ENCODE measurements at regions not wholly inside any gene's neighbourhood (a gene's known extent, or its start where the extent isn't known, plus 50 kb on each side); places are given as distances from the start of the nearest gene placed in this dataset.
A peak's percentile ranks its signal among the peaks of the same experiment; 100 is the strongest.

GRCh38 chr13:40445557-40445990 is 220.9 kb downstream of the FOXO1 start:
- DNase-seq, result peak; percentile 65

GRCh38 chr13:40446365-40446764 is 220.1 kb downstream of the FOXO1 start:
- peak; percentile 5 for DNase-seq

- no peak for DNase-seq
These were observed 218.6 kb downstream of the FOXO1 start for GRCh38 chr13:40447857-40448256.

- no peak for DNase-seq
These were observed 214.3 kb downstream of the FOXO1 start for GRCh38 chr13:40452038-40452666.

GRCh38 chr13:40452741-40453334 is 213.6 kb downstream of the FOXO1 start:
- no peak for DNase-seq

- DNase-seq, result no peak
These were observed 213.0 kb downstream of the FOXO1 start for GRCh38 chr13:40453351-40454021.

- DNase-seq, result no peak
These were observed 210.0 kb downstream of the FOXO1 start for GRCh38 chr13:40456397-40456953.

GRCh38 chr13:40456979-40457553 is 209.4 kb downstream of the FOXO1 start:
- no peak for DNase-seq

GRCh38 chr13:40457929-40458719 is 208.3 kb downstream of the FOXO1 start:
- no peak for DNase-seq

- no peak for DNase-seq
These were observed 207.8 kb downstream of the FOXO1 start for GRCh38 chr13:40458720-40458990.

- DNase-seq, result no peak
These were observed 206.3 kb downstream of the FOXO1 start for GRCh38 chr13:40460116-40460515.

GRCh38 chr13:40464337-40465014 is 202.0 kb downstream of the FOXO1 start:
- peak; percentile 56 for DNase-seq

GRCh38 chr13:40465015-40465390 is 201.4 kb downstream of the FOXO1 start:
- DNase-seq, result no peak

GRCh38 chr13:40466272-40466671 is 200.2 kb downstream of the FOXO1 start:
- DNase-seq, result no peak

GRCh38 chr13:40468227-40468838 is 198.1 kb downstream of the FOXO1 start:
- DNase-seq, result no peak

- no peak for DNase-seq
These were observed 196.7 kb downstream of the FOXO1 start for GRCh38 chr13:40469581-40470310.

GRCh38 chr13:40470660-40471059 is 195.8 kb downstream of the FOXO1 start:
- DNase-seq, result no peak

GRCh38 chr13:40471076-40471475 is 195.4 kb downstream of the FOXO1 start:
- DNase-seq, result no peak

GRCh38 chr13:40471911-40472310 is 194.5 kb downstream of the FOXO1 start:
- DNase-seq, result no peak

- no peak for DNase-seq
These were observed 193.8 kb downstream of the FOXO1 start for GRCh38 chr13:40472427-40473220.
